NCI-H446 treated with DMSO at 0.1 percent for 48 hours (cell line): ENCODE measurements at regions not wholly inside any gene's neighbourhood (a gene's known extent, or its start where the extent isn't known, plus 50 kb on each side); places are given as distances from the start of the nearest gene placed in this dataset.
"Not testable (repeated sequence)": the region's sequence is repeated elsewhere in the genome, so short reads cannot be mapped to it uniquely, and the experiment has no call there.

Experiments
- DNase-seq: peaks from one replicate; lab custom pipeline; 2025; lab: John Stamatoyannopoulos, UW

DNA sequence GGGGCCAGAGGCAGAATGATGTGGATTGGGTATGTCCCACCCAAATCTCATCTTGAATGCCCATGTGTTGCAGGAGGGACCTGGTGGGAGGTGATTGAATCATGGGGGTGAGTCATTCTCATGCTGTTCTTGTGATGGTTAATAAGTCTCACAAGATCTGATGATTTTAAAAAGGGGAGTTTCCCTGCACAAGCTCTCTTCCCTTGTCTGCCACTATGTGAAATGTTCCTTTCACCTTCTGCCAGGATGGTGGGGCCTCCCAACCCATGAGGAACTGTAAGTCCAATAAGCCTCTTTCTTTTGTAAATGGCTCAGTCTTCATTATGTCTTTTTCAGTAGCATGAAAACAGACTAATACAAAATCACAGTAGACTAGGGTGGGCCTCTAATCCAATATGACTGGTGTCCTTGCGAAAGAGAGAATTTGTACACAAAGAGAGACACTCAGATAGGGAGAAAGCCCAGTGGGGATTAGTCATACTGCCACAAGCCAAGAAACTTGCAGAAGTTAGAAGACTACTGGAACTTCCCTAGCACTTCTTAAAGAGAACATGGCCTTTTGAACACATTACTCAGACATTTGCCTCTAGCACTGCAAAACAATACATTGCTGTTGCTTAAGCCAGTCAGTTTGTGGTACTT, 68.4 kb downstream of the ANXA1 start:
- DNase-seq: no peak

GRCh38 chr9:73223594-73223993, 71.9 kb downstream of the ANXA1 start:
- no peak for DNase-seq

GRCh38 chr9:73229543-73229942, 77.9 kb downstream of the ANXA1 start:
- DNase-seq: no peak

DNA sequence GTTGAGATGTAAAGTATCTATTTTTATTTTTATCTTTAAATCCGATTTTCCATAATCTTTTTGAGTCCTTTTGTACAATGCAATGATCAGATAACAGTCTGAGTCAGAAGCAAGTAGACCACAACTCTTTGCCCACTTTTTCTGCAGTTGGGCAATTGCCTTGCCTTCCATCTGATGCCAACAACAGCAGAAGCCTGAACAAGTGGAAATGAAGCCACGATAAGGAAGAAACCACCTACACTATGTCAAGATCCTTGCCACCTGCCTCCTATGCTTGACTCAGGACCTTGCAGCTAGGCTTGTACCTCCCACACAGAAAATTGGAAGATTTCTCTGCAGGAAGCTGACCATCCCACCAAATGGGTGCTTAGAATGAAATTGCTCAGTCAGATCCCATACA, 78.6 kb downstream of the ANXA1 start:
- DNase-seq: no peak

DNA sequence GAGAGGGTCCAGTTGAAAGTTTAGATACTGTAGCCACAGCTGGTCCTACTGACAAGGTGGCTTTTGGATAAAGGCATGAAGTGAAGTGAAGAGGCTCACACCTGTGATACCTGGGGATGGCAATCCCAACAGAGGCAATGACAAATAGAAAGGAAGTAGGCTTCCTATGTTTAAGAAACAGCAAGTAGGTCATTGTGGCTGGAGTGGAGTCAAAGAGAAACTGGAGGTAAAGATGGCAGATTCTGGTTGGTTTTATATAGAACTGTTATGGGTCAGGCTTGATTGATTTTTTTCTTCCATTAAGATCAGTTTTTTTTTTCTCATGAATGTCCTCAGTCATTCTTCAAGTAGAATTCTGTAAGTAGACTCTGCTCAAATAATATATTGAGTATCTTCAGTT, 79.5 kb downstream of the ANXA1 start:
- no peak for DNase-seq

DNA sequence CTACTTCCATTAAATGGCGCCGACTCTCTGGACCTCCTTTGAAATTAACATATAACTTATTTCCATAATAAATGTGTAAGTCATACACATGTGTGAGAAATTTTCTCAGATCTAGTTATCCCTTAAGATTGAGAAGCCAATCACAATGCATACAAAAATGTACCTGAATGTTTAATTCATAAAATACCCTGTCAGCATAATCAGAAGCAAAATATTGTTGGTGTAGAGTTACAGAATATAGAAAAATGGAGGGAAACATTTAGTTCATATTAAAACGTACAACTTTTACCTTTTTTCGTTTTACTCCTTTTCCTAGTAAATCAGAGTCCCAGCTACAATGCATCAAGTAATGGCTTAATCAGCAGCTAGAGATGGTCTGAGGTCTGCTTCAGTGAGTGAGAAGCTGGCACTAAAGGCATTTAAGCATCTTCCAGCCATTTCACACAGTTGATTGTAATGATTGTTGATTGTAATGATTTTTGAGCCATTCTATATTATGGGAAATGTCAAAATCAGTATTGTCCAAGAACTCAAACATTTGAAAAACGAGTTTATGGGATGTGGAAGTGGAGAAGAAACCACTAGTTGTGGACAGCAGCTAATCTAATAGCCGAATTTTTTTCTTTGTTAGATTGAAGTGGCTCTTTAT, 81.8 kb downstream of the ANXA1 start:
- DNase-seq: no peak

DNA sequence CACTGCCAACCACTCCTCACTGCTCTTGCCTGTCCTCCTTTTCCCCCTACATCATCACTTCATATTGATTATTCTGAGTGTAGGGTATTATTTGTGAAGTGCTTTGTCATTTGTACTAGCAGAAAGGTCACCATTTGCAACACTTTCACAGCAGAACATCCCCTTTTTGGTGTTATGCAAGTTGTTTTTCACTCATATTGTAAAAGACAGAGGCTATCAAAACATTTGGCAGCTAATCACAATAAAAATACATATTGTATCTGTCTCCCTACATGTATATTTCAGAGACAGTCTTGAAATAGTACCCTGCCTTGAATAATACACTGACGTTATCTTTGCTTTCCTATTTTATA, 82.3 kb downstream of the ANXA1 start:
- no peak for DNase-seq

DNA sequence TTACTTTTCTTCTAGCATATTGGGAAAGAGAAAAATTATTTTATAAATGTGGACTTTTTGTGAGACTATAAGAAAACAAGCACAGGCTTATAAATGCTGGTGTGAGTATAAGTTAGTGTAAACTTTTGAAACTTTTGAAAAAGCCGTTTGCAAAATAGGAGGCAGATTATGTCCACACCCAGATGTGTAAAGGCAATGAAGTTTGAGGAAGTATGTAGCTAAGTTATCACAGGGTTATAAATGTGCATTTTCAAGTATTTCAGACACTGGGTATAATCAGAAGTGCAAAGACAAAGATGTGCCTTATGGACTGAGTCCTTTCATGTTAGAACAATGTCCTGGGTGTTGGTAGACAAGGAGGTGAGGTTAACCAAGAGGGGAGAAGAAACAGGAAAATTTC, 85.5 kb downstream of the ANXA1 start:
- no peak for DNase-seq

- no peak for DNase-seq
These were observed 88.1 kb downstream of the ANXA1 start for GRCh38 chr9:73239570-73240265.

GRCh38 chr9:73243078-73243477, 91.4 kb downstream of the ANXA1 start:
- no peak for DNase-seq

DNA sequence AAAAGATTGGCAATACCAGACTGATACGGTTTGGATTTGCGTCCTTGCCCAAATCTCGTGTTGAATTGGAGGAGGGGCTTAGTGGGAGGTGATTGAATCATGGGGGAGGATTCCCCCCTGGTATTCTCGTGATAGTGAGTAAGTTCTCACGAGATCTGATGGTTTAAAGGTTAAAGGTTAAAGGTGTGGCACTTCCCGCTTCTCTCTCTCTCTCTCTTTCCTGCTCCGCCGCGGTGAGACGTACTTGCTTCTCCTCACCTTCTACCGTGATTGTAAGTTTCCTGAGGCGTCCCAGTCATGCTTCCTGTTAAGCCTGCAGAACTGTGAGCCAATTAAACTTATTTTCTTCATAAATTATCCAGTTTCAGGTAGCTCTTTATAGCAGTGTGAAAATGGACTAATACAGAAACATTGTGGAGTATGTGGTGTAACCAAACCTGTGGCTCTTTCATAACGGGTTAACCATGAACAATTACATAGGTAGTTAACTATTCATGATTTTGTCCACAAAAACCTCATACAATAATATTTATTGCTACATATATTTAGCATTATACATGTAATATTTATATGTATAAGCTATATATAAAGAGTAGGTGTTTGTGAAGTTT, 107.5 kb downstream of the ANXA1 start:
- no peak for DNase-seq

DNA sequence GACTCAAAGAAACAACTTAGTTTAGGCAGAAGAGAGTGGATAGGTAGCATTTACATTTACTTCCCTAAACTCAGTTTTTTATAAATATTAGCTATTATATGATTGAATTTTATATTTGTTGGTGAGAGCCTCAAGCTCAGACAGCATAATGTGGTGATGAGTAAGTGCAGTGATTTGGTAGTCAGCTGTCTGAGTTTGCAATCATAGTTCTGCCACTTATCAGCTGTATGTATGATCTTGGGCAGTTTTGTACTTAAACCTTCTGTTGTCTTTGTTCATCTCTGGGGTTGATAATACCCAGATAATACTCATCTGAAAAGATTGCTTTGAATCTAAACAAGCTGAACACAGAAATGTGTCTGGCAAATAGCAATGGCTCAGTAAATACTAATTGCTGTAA, 108.8 kb downstream of the ANXA1 start:
- DNase-seq: no peak

DNA sequence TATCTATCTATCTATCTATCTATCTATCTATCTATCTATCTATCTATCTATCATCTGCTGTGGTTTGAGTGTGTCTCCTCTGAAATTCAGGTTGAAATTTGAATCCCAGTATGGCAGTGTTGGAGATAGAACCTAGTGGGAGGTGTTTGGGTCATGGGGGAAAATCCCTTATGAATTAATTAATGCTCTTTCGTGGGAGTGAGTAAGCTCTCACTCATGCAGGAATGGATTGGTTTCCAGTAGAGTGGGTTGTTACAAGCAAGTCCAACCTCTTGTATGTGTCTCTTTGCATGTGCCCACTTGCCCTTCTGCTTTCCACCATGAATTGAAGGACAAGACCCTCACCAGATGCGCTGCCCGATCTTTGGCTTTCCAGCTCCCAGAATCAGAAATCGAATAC, 113.0 kb downstream of the ANXA1 start:
- no peak for DNase-seq

DNA sequence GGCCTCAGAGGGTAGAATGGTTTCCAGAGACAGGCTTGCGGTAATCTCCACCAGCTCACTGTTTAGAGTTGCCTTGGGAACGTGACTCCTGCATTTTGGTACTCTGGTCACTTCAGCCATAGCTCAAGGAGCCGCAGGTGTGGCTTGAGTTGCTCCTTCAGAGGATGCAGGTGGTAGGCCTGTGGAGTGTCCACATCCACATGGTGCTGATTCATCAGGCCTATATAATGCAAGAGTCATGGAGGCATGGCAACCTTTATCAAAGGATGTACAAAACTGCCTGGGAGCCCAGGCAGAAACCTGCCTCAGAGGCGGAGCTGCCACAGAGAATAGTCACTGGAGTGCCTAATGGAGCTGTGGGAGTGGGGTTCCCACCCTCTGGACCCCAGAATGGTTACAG, 114.2 kb downstream of the ANXA1 start:
- no peak for DNase-seq

- no peak for DNase-seq
These were observed 117.9 kb downstream of the ANXA1 start for GRCh38 chr9:73269430-73270101.

- no peak for DNase-seq
These were observed 119.5 kb downstream of the ANXA1 start for GRCh38 chr9:73270967-73271721.

- no peak for DNase-seq
These were observed 128.4 kb downstream of the ANXA1 start for GRCh38 chr9:73280113-73280512.

DNA sequence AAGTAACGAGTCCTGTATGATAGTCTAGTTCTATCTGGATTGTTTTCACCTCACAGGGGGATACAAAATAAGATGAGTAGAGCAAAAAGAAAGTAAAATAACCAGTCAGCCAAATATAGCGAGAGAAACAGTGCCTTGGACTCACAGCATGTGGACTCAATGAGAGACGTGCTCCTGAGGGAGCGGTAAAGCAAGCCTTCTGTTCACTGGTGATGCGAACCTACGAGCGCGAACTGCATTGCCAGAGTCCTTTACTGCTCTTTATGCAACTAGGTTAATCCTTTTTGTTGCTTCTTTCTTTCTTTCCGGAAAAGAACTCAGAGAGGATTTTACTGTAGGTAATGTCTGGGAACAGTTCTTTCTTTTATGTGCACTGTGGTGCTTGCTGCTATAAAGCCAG, 132.7 kb downstream of the ANXA1 start:
- DNase-seq: no peak

GRCh38 chr9:73294336-73294735, 142.7 kb downstream of the ANXA1 start:
- no peak for DNase-seq

GRCh38 chr9:73325983-73326382, 174.3 kb downstream of the ANXA1 start:
- no peak for DNase-seq

DNA sequence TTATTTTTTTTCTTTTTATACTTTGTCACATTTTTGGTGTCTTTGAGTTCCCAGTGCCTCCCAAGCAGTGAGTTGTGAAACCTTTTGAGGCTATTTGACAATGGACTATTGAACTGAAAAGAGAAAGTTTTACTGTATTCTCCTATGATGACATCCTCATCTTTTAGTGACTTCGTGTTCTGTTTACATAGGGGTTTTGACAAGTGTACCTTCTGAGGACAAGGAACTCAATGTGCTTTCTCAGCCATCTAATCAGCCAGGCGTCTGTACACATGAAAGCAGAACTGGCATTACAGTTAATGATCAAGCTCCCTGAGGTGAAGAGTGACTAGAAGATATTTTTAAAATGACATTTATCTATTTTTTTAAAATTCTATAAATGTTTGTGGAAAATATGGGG, 175.5 kb downstream of the ANXA1 start:
- no peak for DNase-seq

GRCh38 chr9:73337182-73337581, 185.5 kb downstream of the ANXA1 start:
- not testable (repeated sequence) for DNase-seq
